Stimulated activated CD4-positive, alpha-beta T cell treated with anti-CD3 and anti-CD28 coated beads, Interleukin-12 subunit alpha, Interleukin-12 subunit beta, amount 100 ng/mL, for 24 hours (primary cell): ENCODE measurements at regions not wholly inside any gene's neighbourhood (a gene's known extent, or its start where the extent isn't known, plus 50 kb on each side); places are given as distances from the start of the nearest gene placed in this dataset.

Experiments
- DNase-seq, 2 experiments: peaks; one replicate each; pipeline ENCODE4 v3.0.0-alpha.2; 2020; ENCODE audit warnings: low read depth in 2 of 2

GRCh38 chr15:97259943-97260342 is 700.6 kb upstream of the ARRDC4 start:
- DNase-seq: no peak

- DNase-seq: no peak
These were observed 659.3 kb upstream of the ARRDC4 start for GRCh38 chr15:97301166-97301565.

- DNase-seq: no peak
These were observed 644.1 kb upstream of the ARRDC4 start for GRCh38 chr15:97316362-97316761.

GRCh38 chr15:97317163-97317562 is 643.3 kb upstream of the ARRDC4 start:
- no peak for DNase-seq

- no peak for DNase-seq
These were observed 641.2 kb upstream of the ARRDC4 start for GRCh38 chr15:97319291-97319690.

- no peak for DNase-seq
These were observed 614.3 kb upstream of the ARRDC4 start for GRCh38 chr15:97346221-97346620.

- DNase-seq: no peak
These were observed 609.7 kb upstream of the ARRDC4 start for GRCh38 chr15:97350813-97351212.

- DNase-seq: no peak
These were observed 577.0 kb upstream of the ARRDC4 start for GRCh38 chr15:97383516-97383915.

GRCh38 chr15:97386940-97387339 is 573.6 kb upstream of the ARRDC4 start:
- no peak for DNase-seq

GRCh38 chr15:97401195-97401594 is 559.3 kb upstream of the ARRDC4 start:
- DNase-seq: no peak

- DNase-seq: no peak
These were observed 558.5 kb upstream of the ARRDC4 start for GRCh38 chr15:97401970-97402369.

- DNase-seq: no peak
These were observed 553.7 kb upstream of the ARRDC4 start for GRCh38 chr15:97406841-97407240.

- no peak for DNase-seq
These were observed 549.5 kb upstream of the ARRDC4 start for GRCh38 chr15:97410897-97411575.

GRCh38 chr15:97420130-97420529 is 540.4 kb upstream of the ARRDC4 start:
- no peak for DNase-seq

- DNase-seq: no peak
These were observed 534.9 kb upstream of the ARRDC4 start for GRCh38 chr15:97425596-97425995.

GRCh38 chr15:97443101-97443500 is 517.4 kb upstream of the ARRDC4 start:
- DNase-seq: no peak

GRCh38 chr15:97446138-97446537 is 514.4 kb upstream of the ARRDC4 start:
- DNase-seq: no peak

GRCh38 chr15:97456521-97457202 is 503.8 kb upstream of the ARRDC4 start:
- no peak for DNase-seq

- no peak for DNase-seq
These were observed 503.2 kb upstream of the ARRDC4 start for GRCh38 chr15:97457203-97457847.

GRCh38 chr15:97459771-97460170 is 500.7 kb upstream of the ARRDC4 start:
- no peak for DNase-seq

GRCh38 chr15:97461226-97461625 is 499.3 kb upstream of the ARRDC4 start:
- DNase-seq: no peak

GRCh38 chr15:97463696-97464095 is 496.8 kb upstream of the ARRDC4 start:
- DNase-seq: no peak

GRCh38 chr15:97470417-97470816 is 490.1 kb upstream of the ARRDC4 start:
- DNase-seq: no peak
